GM12878 (cell line): ENCODE measurements at regions not wholly inside any gene's neighbourhood (a gene's known extent, or its start where the extent isn't known, plus 50 kb on each side); places are given as distances from the start of the nearest gene placed in this dataset.

Experiments
- ATAC-seq: fragments of 200-7000 bp; cut with Tn5 transposase; 3 replicates; pipeline ENCODE4 v1.9.1; 2020; ENCODE audit warnings: mild to moderate bottlenecking, moderate library complexity
- BruUV-seq: library from RNA; stranded (reverse); fragments of 400-500 nt; replicated peaks from 2 replicates; lab custom pipeline; 2021; lab: Mats Ljungman, UMichigan
- CTCF ChIA-PET: fragments of 300-600 bp; sonication (Branson Sonifier 250); formaldehyde crosslinking; extraction: SDS; loops from one replicate; lab custom pipeline; 2021; ENCODE audit warnings: inconsistent platforms; lab: Yijun Ruan, JAX
- POLR2A ChIA-PET: fragments of 350-600 bp; formaldehyde crosslinking; extraction: SDS; loops from one replicate; lab custom pipeline; 2021; ENCODE audit warnings: inconsistent platforms; lab: Charles Lee
- RAD21 ChIA-PET: fragments of 300-600 bp; sonication (Branson Sonifier 250); formaldehyde crosslinking; loops from one replicate; lab custom pipeline; 2023; ENCODE audit warnings: antibody characterized with exemption; ENCODE audit not compliant: unreplicated experiment; lab: Charles Lee
- SMC1A ChIA-PET: fragments of 300-600 bp; sonication (Branson Sonifier 250); formaldehyde crosslinking; loops from one replicate; lab custom pipeline; 2023; ENCODE audit not compliant: unreplicated experiment, uncharacterized antibody; lab: Charles Lee
- DNase-seq: peaks from one replicate; pipeline ENCODE4 v3.0.0-alpha.2; 2011; ENCODE audit warnings: low read depth, low spot score
- FAIRE-seq: peaks from 3 replicates; lab custom pipeline; 2011; peaks lifted over from hg19 to GRCh38; lab: Jason Lieb, UNC
- H2AFZ ChIP-seq: 2 replicates; pipeline ENCODE4 v1.6.0; 2011; ENCODE audit warnings: low read depth, low read length, control low read depth; ENCODE audit not compliant: control insufficient read depth
- H3K27ac ChIP-seq: 2 replicates; pipeline ENCODE4 v1.5.1; 2011; ENCODE audit warnings: control low read depth; ENCODE audit not compliant: control insufficient read depth, insufficient read depth
- H3K27me3 ChIP-seq, 2 experiments: replicated peaks in 1 of 2; 2 replicates each; pipeline versions ENCODE4 v1.6.0 to v1.6.1; 2011; ENCODE audit warnings: low read length in 1 of 2; ENCODE audit not compliant: control insufficient read depth in 2 of 2, insufficient read depth in 2 of 2
- H3K36me3 ChIP-seq, 2 experiments: 2 replicates each; pipeline ENCODE4 v1.5.1; 2011; ENCODE audit warnings: low read length in 1 of 2; ENCODE audit not compliant: control insufficient read depth in 2 of 2, insufficient read depth in 2 of 2
- H3K4me1 ChIP-seq: 2 replicates; pipeline ENCODE4 v1.6.1; 2011; ENCODE audit warnings: mild to moderate bottlenecking, low read length, moderate library complexity, mixed read lengths; ENCODE audit not compliant: control insufficient read depth, insufficient read depth
- H3K4me2 ChIP-seq: 2 replicates; pipeline ENCODE4 v1.6.0; 2011; ENCODE audit warnings: control low read depth; ENCODE audit not compliant: control insufficient read depth, insufficient read depth
- H3K4me3 ChIP-seq: fragments of 200-600 bp; sonication (generic); 2 replicates; pipeline ENCODE4 v1.5.1; 2016
- H3K79me2 ChIP-seq: 2 replicates; pipeline ENCODE4 v1.6.0; 2011; ENCODE audit warnings: low read length; ENCODE audit not compliant: control insufficient read depth, insufficient read depth
- H3K9ac ChIP-seq: 2 replicates; pipeline ENCODE4 v1.8.0; 2011; ENCODE audit warnings: low read length, control low read depth, mixed read lengths; ENCODE audit not compliant: control insufficient read depth, insufficient read depth
- H3K9me3 ChIP-seq: replicated peaks from 3 replicates; pipeline ENCODE4 v1.5.1; 2011; ENCODE audit warnings: mild to moderate bottlenecking, low read length; ENCODE audit not compliant: control insufficient read depth, insufficient read depth
- H4K20me1 ChIP-seq: 2 replicates; pipeline ENCODE4 v1.6.0; 2011; ENCODE audit not compliant: control insufficient read depth, insufficient read depth
- ATF2 ChIP-seq: IDR thresholded peaks from 2 replicates; pipeline ENCODE4 v1.6.1; 2012; ENCODE audit warnings: low read length, inconsistent platforms
- BCL11A ChIP-seq: IDR thresholded peaks from 2 replicates; pipeline ENCODE4 v1.6.1; 2011; ENCODE audit warnings: low read depth, low read length
- BCL3 ChIP-seq: IDR thresholded peaks from 2 replicates; pipeline ENCODE4 v1.6.1; 2011; ENCODE audit warnings: borderline replicate concordance, low read depth, mild to moderate bottlenecking, moderate library complexity, low read length; ENCODE audit not compliant: insufficient read depth, poor library complexity, severe bottlenecking
- MLLT1 ChIP-seq: fragments of 450-650 bp; IDR thresholded peaks from 2 replicates; pipeline ENCODE4 v1.6.1; 2016; ENCODE audit warnings: mild to moderate bottlenecking
- MXI1 ChIP-seq: fragments of 150-350 bp; IDR thresholded peaks from 2 replicates; pipeline ENCODE4 v1.6.1; 2011; ENCODE audit warnings: low read depth, mild to moderate bottlenecking, inconsistent platforms, low read length, improper control_type of control experiment
- NFYB ChIP-seq: IDR thresholded peaks from 2 replicates; pipeline ENCODE4 v1.6.1; 2011; ENCODE audit warnings: low read depth, mild to moderate bottlenecking, low read length, improper control_type of control experiment, moderate library complexity; ENCODE audit not compliant: insufficient read depth
- TARDBP ChIP-seq: IDR thresholded peaks from 2 replicates; pipeline ENCODE4 v1.6.1; 2016; ENCODE audit warnings: borderline replicate concordance
- ZBTB11 ChIP-seq: fragments of 450-650 bp; formaldehyde crosslinking; IDR thresholded peaks from 2 replicates; pipeline ENCODE4 v1.5.0; 2022; ENCODE audit warnings: mild to moderate bottlenecking, missing genetic modification characterization
- ZBTB40 ChIP-seq: fragments of 450-650 bp; IDR thresholded peaks from 2 replicates; pipeline ENCODE4 v1.6.1; 2016; ENCODE audit warnings: mild to moderate bottlenecking, moderate library complexity, borderline replicate concordance
- WGBS: methylation state at CpG from one replicate; pipeline ENCODE4 v1.1.6; 2016; ENCODE audit warnings: low lambda C conversion rate; ENCODE audit not compliant: insufficient replicate concordance, insufficient coverage; ENCODE audit errors: missing lambda C conversion rate; 5-methylcytosine and 5-hydroxymethylcytosine counted together
- in situ Hi-C: fragments of 300-500 bp; cut with MboI; formaldehyde crosslinking; loops from 9 replicates; pipeline ENCODE4 v1.14.3; 2018; ENCODE audit warnings: mixed read lengths
- intact Hi-C: fragments of 100-400 bp; cut with micrococcal nuclease; formaldehyde crosslinking; loops from one replicate; pipeline ENCODE4 v1.14.2; 2022; ENCODE audit not compliant: unreplicated experiment

- TF ChIP-seq MLLT1: no peak
Observed at GRCh38 chr15:67943475-67943874, 103.6 kb upstream of the RNU6-1 start (continued).

GRCh38 chr15:67944010-67944641 lies 104.3 kb upstream of the RNU6-1 start:
- Histone ChIP-seq H3K27me3 (no peaks in the 10 kb centered on the region), H3K27ac (no peak overlapping the region), H3K9ac (no peak overlapping the region), H4K20me1 (no peaks in the 10 kb centered on the region), H3K4me1 (peaks cover 18% of the 10 kb centered on the region), H2AFZ (no peak overlapping the region), H3K4me2 (no peak overlapping the region), H3K36me3 (no peaks in the 10 kb centered on the region), H3K4me3 (no peak overlapping the region), H3K9me3 (peaks cover 2% of the 10 kb centered on the region), H3K79me2 (no peaks in the 10 kb centered on the region)
- intact Hi-C loops (no loop called here), in situ Hi-C loops (no loop called here)
- RAD21 ChIA-PET: no interaction called here
- no peak for DNase-seq
- FAIRE-seq: no peak
- POLR2A ChIA-PET: no interaction called here
- CTCF ChIA-PET: no interaction called here
- WGBS: 96% methylated on average over 10 of the region's 10 CpGs
- SMC1A ChIA-PET: no interaction called here
- BruUV-seq: no TSS peak
- ATAC-seq: no peak
- no peak for TF ChIP-seq TARDBP
- TF ChIP-seq ZBTB11 (CRISPR knock-in tag): no peak
- no peak for TF ChIP-seq BCL3
- no peak for TF ChIP-seq BCL11A
- TF ChIP-seq MXI1: no peak
- TF ChIP-seq ZBTB40: no peak
- no peak for TF ChIP-seq NFYB
- no peak for TF ChIP-seq ATF2
